Ovary (tissue), 7 donors: ENCODE measurements at regions not wholly inside any gene's neighbourhood (a gene's known extent, or its start where the extent isn't known, plus 50 kb on each side); places are given as distances from the start of the nearest gene placed in this dataset.
"Not testable (repeated sequence)": the region's sequence is repeated elsewhere in the genome, so short reads cannot be mapped to it uniquely, and the experiment has no call there.

ENCODE experiments used
- DNase-seq, 5 donors: peaks; one replicate each; pipeline ENCODE4 v3.0.0-alpha.2; 2019 to 2020
- H3K27ac ChIP-seq, 2 donors: fragments of 200-600 bp; one replicate each; pipeline versions ENCODE4 v1.5.1 to v1.8.0; 2019 to 2022
- H3K27me3 ChIP-seq: fragments of 200-600 bp; one replicate; pipeline ENCODE4 v1.8.0; 2022
- H3K36me3 ChIP-seq: fragments of 200-600 bp; sonication (generic); one replicate; pipeline ENCODE4 v1.5.1; 2019
- H3K4me1 ChIP-seq: one replicate; pipeline ENCODE4 v1.8.1; 2013; ENCODE audit warnings: mild to moderate bottlenecking, moderate library complexity; ENCODE audit not compliant: insufficient read depth
- H3K4me3 ChIP-seq: fragments of 200-600 bp; sonication (generic); one replicate; pipeline ENCODE4 v1.5.1; 2017
- H3K9me3 ChIP-seq, 2 donors: fragments of 200-600 bp in 1 of 2; sonication (generic) in 1 of 2; one replicate each; pipeline versions ENCODE4 v1.5.1 to v1.8.1; 2013 to 2019; ENCODE audit warnings: mild to moderate bottlenecking in 1 of 2, moderate library complexity in 1 of 2
- EP300 ChIP-seq: sonication (generic); formaldehyde crosslinking; IDR thresholded peaks from one replicate; pipeline ENCODE4 v1.6.1; 2017; ENCODE audit warnings: antibody characterized with exemption
- POLR2A ChIP-seq: fragments of 450-650 bp; IDR thresholded peaks from one replicate; pipeline ENCODE4 v1.6.1; 2017; ENCODE audit warnings: antibody characterized with exemption, mild to moderate bottlenecking, moderate library complexity
- WGBS, 3 donors: extraction: QIAGEN DNeasy Blood & Tissue Kit in 1 of 3; methylation state at CpG; one replicate each; pipeline versions ENCODE4 v1.1.5 to v1.1.7; 2013 to 2017; 5-methylcytosine and 5-hydroxymethylcytosine counted together
- intact Hi-C, 4 donors: fragments of 100-400 bp; cut with DNase I; formaldehyde crosslinking; loops; one replicate each; pipeline versions ENCODE4 v1.11.0 to v1.15.1; 2022 to 2023
- TF ChIP-seq, protein P1 (sequence below), 3 donors: fragments of 450-650 bp in 2 of 3; fragments of 200-600 bp in 1 of 3; IDR thresholded peaks; one replicate each; pipeline versions ENCODE4 v1.5.1 to v1.8.0; 2016 to 2022; ENCODE audit warnings: antibody characterized with exemption in 3 of 3, mild to moderate bottlenecking in 1 of 3
- donor health status: DM: no; HTN: no; CAD: no; lungs with moderate emphysema.
- donor health status: DM: no; HTN: no; CAD: no.
- donor health status: Bipolar disorder and iron deficiency.
- donor health status: DM: no; HTN: no; CAD: no.
- donor health status: DM: yes; HTN: yes; CAD: no.

DNA sequence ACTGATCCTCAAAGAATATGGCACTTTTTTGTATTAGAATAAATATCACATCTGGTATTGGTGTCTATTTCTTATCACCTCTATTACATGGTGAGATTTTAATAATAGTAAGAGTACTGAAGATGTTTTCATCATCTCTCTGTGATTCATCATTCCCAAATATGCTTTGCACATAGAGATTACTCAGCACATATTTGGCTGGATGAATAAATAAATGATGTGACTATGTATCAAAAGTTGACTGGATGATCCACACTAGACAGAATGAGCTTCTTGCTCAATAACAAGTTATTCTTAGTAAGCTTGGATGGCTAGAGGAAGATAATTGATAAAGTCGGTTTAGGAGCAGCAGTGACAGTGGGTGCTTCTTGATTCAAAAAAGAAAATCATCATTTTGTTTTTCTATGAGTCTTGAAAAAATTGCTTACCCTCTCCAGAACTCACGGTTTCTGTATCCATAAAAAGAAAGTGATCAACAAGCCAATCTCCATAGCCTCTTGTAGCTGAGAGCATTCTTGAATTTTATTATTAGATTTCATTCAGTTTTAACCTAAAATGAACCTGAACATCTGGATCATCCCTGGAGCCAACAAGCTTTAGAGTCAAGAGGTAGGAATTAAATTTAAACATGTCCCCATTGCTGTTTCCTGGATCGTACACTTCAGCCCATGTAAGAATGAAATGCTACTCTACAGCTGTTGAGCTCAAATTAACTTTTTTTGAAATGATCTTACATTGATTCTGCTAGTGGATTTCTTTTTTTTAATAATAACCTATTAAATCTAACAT lies 104.8 kb upstream of the OSTN start:
- WGBS, 3 donors, result 28 to 46% (median 30%) methylated on average over 3 of the region's 3 CpGs
- no peaks in the 10 kb centered on the region for H3K9me3 ChIP-seq
- TF ChIP-seq, protein P1, sequence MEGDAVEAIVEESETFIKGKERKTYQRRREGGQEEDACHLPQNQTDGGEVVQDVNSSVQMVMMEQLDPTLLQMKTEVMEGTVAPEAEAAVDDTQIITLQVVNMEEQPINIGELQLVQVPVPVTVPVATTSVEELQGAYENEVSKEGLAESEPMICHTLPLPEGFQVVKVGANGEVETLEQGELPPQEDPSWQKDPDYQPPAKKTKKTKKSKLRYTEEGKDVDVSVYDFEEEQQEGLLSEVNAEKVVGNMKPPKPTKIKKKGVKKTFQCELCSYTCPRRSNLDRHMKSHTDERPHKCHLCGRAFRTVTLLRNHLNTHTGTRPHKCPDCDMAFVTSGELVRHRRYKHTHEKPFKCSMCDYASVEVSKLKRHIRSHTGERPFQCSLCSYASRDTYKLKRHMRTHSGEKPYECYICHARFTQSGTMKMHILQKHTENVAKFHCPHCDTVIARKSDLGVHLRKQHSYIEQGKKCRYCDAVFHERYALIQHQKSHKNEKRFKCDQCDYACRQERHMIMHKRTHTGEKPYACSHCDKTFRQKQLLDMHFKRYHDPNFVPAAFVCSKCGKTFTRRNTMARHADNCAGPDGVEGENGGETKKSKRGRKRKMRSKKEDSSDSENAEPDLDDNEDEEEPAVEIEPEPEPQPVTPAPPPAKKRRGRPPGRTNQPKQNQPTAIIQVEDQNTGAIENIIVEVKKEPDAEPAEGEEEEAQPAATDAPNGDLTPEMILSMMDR (IDR thresholded peaks at IDR 0.05), result no peak
- TF ChIP-seq EP300 (no peak), POLR2A (no peak)

DNA sequence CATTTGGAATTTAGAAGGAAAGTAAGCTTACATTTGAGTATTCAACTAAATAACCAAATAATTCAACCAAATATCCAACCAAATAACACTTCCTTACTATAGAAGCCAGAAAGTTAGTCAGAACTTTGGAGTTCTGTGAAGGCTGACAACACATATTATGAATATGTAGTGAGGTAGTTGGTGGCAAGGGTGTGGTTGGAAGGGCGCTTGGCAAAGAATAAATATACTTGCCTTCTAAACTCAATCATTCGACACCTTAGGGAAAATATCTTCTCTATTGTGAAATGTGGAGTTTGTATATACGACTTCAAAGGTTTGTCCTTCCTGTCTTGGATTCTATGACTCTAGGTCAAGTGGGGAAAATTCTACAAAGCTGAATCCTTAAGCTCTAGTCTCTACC lies 111.7 kb upstream of the OSTN start:
- WGBS, 3 donors, result 84 to 90% (median 84%) methylated on average over 3 of the region's 3 CpGs
- intact Hi-C loops, result no loop called here
- DNase-seq, result no peak
- Histone ChIP-seq H3K27ac (no peak overlapping the region), H3K4me3 (no peak overlapping the region), H3K9me3 (no peaks in the 10 kb centered on the region), H3K36me3 (no peaks in the 10 kb centered on the region), H3K4me1 (no peaks in the 10 kb centered on the region), H3K27me3 (no peaks in the 10 kb centered on the region)
- TF ChIP-seq EP300 (no peak), POLR2A (no peak)
- TF ChIP-seq, protein P1 (IDR thresholded peaks at IDR 0.05), result no peak

More for the DNA sequence above, 104.8 kb upstream of the OSTN start:
- Histone ChIP-seq H3K36me3 (no peaks in the 10 kb centered on the region), H3K4me1 (no peaks in the 10 kb centered on the region), H3K27me3 (no peaks in the 10 kb centered on the region), H3K27ac (no peak overlapping the region), H3K4me3 (no peak overlapping the region)
- no peak for DNase-seq
- intact Hi-C loops, result no loop called here

DNA sequence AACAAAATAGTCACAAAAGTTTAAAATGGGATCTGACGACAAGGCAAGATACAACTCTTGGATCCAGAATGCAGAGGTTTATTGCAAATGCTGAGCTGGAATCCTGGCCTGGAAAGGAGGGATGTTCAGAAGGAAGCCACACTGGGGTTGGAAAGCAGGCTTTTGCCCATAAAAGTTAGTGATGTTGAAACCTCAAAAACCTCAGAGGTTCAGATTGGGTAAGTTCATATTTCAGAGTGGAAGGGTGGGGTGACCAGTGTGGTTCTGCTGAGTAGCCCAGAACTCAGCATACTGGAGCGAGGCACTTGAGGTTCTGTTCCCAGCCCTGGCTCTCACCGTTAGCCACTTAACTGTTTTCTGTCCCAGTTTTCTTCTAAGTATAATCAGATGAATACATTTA lies 114.0 kb upstream of the OSTN start:
- WGBS, 3 donors, result 78 to 91% (median 82%) methylated on average over 3 of the region's 3 CpGs
- no peak overlapping the region for H3K4me3 ChIP-seq
- H3K27ac ChIP-seq, result no peak overlapping the region
- intact Hi-C loops, result no loop called here
- no peaks in the 10 kb centered on the region for H3K9me3 ChIP-seq
- no peaks in the 10 kb centered on the region for H3K27me3 ChIP-seq
- DNase-seq, result no peak
- no peaks in the 10 kb centered on the region for H3K4me1 ChIP-seq
- TF ChIP-seq POLR2A (no peak), EP300 (no peak)
- TF ChIP-seq, protein P1 (IDR thresholded peaks at IDR 0.05), result no peak
- H3K36me3 ChIP-seq, result no peaks in the 10 kb centered on the region

DNA sequence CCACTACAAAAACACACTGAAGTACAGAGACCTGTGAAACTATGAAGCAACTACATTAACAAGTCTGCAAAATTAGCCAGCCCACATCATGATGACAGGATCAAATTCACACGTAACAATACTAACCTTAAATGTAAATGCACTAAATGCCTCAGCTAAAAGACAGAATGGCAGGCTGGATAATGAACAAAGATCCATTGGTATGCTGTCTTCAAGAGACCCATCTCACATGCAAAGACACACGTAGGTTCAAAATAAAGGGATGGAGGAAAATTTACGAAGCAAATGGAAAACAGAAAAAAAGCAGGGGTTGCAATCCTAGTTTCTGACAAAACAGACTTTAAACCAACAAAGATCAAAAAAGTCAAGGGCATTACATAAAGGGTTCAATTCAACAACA lies 120.1 kb upstream of the OSTN start:
- WGBS, 3 donors, result 73 to 93% (median 84%) methylated on average over 3 of the region's 3 CpGs
- H3K9me3 ChIP-seq, intact Hi-C loops, H3K27me3 ChIP-seq, H3K36me3 ChIP-seq, H3K4me3 ChIP-seq, H3K27ac ChIP-seq, DNase-seq, H3K4me1 ChIP-seq: not testable (repeated sequence)

DNA sequence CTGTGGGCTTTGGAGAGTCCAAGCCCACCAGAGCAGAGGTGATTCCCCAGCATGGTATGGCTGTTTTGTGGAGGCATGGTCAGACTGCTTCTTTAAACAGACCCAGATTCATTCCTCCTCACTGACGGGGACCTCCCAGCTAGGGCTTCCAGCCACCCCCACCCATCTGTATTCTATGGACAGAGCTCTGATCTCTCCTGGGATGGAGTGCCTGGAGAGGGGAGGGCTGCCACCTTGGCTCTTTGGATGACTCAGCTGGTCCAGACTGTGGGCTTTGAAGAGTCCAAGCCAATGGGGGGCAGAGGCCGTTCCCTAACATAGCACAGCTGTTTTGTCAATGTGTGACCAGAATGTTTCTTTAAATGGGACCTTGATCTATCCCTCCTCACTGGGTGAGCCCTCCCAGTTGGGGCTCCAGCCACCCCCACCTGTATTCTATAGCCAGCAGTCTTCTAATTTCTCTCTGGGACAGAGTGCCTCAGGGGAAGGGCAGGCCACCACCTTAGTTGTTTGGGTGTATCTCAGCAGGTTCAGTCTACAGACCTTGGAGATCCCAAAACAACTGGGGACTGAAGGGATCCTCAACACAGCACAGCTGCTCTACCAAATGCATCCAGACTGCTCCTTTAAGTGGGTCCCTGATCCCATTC lies 122.0 kb upstream of the OSTN start:
- intact Hi-C loops, result no loop called here
- DNase-seq, result no peak
- Histone ChIP-seq H3K4me1 (no peaks in the 10 kb centered on the region), H3K9me3 (no peaks in the 10 kb centered on the region), H3K27ac (no peak overlapping the region), H3K36me3 (no peaks in the 10 kb centered on the region), H3K27me3 (no peaks in the 10 kb centered on the region), H3K4me3 (no peak overlapping the region)
- WGBS, 3 donors, result 63 to 83% (median 79%) methylated on average over 2 of the region's 2 CpGs
- TF ChIP-seq, protein P1 (IDR thresholded peaks at IDR 0.05), result no peak
- TF ChIP-seq POLR2A, result no peak
- TF ChIP-seq EP300, result no peak
